K562 (cell line): ENCODE measurements at regions not wholly inside any gene's neighbourhood (a gene's known extent, or its start where the extent isn't known, plus 50 kb on each side); places are given as distances from the start of the nearest gene placed in this dataset.

Source experiments
- JUN ChIP-seq, 2 experiments: sonication (generic) in 1 of 2; formaldehyde crosslinking in 1 of 2; IDR thresholded peaks; 2 replicates each; pipeline versions ENCODE4 v1.6.1 to v1.8.0; 2012 to 2022; ENCODE audit warnings: borderline replicate concordance in 2 of 2, mild to moderate bottlenecking in 2 of 2, improper control_type of control experiment in 1 of 2, low read depth in 1 of 2, low read length in 1 of 2, missing genetic modification reagents in 1 of 2
- PPARD ChIP-seq: fragments of 250-450 bp; sonication (Bioruptor Pico); IDR thresholded peaks from 2 replicates; pipeline ENCODE4 v1.8.0; 2022; ENCODE audit warnings: inconsistent platforms, mild to moderate bottlenecking, moderate library complexity
- TF ChIP-seq, protein P1 (sequence below), 2 experiments: fragments of 450-650 bp in 1 of 2; sonication (generic) in 1 of 2; formaldehyde crosslinking in 1 of 2; IDR thresholded peaks; 2 replicates each; pipeline versions ENCODE4 v1.7.1 to v1.9.0; 2016 to 2022; ENCODE audit warnings: inconsistent platforms in 1 of 2, mild to moderate bottlenecking in 1 of 2, missing genetic modification reagents in 1 of 2
- TF ChIP-seq, protein P2 (sequence below): sonication (generic); formaldehyde crosslinking; IDR thresholded peaks from 2 replicates; pipeline ENCODE4 v1.8.0; 2022; ENCODE audit warnings: mild to moderate bottlenecking, missing genetic modification reagents
- TF ChIP-seq, protein P3 (sequence below): fragments of 250-450 bp; sonication (Bioruptor Pico); IDR thresholded peaks from 2 replicates; pipeline ENCODE4 v1.8.0; 2022; ENCODE audit warnings: inconsistent platforms
- TF ChIP-seq, protein P4 (sequence below): sonication (generic); formaldehyde crosslinking; IDR thresholded peaks from 2 replicates; pipeline ENCODE4 v1.9.0; 2022; ENCODE audit warnings: mild to moderate bottlenecking, missing genetic modification reagents

DNA sequence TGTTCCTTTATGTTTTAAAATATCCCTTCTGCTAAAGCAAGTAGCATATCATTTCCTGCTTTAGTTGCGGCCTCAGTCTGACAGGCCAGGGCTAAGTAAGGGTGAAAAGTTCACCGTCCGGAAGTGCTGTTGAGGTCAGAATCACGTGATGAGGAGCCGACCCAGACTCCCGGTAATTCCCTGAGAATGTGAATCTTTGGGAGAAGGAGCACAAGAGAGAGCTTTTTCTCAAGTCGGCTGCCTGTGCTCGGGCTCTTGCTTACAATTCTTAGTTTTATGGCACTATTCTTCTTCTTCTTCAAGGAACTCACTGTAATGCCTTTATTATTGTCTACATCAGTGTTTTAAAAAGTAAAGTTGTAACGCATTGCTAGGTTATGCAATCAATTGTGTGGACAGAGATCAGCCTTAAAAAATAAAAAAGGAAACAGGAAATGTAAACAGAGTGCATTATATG lies 309.3 kb downstream of the PRL start (continued):
- TF ChIP-seq, protein P1, sequence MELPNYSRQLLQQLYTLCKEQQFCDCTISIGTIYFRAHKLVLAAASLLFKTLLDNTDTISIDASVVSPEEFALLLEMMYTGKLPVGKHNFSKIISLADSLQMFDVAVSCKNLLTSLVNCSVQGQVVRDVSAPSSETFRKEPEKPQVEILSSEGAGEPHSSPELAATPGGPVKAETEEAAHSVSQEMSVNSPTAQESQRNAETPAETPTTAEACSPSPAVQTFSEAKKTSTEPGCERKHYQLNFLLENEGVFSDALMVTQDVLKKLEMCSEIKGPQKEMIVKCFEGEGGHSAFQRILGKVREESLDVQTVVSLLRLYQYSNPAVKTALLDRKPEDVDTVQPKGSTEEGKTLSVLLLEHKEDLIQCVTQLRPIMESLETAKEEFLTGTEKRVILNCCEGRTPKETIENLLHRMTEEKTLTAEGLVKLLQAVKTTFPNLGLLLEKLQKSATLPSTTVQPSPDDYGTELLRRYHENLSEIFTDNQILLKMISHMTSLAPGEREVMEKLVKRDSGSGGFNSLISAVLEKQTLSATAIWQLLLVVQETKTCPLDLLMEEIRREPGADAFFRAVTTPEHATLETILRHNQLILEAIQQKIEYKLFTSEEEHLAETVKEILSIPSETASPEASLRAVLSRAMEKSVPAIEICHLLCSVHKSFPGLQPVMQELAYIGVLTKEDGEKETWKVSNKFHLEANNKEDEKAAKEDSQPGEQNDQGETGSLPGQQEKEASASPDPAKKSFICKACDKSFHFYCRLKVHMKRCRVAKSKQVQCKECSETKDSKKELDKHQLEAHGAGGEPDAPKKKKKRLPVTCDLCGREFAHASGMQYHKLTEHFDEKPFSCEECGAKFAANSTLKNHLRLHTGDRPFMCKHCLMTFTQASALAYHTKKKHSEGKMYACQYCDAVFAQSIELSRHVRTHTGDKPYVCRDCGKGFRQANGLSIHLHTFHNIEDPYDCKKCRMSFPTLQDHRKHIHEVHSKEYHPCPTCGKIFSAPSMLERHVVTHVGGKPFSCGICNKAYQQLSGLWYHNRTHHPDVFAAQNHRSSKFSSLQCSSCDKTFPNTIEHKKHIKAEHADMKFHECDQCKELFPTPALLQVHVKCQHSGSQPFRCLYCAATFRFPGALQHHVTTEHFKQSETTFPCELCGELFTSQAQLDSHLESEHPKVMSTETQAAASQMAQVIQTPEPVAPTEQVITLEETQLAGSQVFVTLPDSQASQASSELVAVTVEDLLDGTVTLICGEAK (IDR thresholded peaks at IDR 0.05), result no peak; the same call in 1 of the 2 replicates
- TF ChIP-seq, protein P1 (CRISPR knock-in tag; IDR thresholded peaks at IDR 0.05), result no peak
- no peak for TF ChIP-seq PPARD (CRISPR knock-in tag)
- TF ChIP-seq, protein P2, sequence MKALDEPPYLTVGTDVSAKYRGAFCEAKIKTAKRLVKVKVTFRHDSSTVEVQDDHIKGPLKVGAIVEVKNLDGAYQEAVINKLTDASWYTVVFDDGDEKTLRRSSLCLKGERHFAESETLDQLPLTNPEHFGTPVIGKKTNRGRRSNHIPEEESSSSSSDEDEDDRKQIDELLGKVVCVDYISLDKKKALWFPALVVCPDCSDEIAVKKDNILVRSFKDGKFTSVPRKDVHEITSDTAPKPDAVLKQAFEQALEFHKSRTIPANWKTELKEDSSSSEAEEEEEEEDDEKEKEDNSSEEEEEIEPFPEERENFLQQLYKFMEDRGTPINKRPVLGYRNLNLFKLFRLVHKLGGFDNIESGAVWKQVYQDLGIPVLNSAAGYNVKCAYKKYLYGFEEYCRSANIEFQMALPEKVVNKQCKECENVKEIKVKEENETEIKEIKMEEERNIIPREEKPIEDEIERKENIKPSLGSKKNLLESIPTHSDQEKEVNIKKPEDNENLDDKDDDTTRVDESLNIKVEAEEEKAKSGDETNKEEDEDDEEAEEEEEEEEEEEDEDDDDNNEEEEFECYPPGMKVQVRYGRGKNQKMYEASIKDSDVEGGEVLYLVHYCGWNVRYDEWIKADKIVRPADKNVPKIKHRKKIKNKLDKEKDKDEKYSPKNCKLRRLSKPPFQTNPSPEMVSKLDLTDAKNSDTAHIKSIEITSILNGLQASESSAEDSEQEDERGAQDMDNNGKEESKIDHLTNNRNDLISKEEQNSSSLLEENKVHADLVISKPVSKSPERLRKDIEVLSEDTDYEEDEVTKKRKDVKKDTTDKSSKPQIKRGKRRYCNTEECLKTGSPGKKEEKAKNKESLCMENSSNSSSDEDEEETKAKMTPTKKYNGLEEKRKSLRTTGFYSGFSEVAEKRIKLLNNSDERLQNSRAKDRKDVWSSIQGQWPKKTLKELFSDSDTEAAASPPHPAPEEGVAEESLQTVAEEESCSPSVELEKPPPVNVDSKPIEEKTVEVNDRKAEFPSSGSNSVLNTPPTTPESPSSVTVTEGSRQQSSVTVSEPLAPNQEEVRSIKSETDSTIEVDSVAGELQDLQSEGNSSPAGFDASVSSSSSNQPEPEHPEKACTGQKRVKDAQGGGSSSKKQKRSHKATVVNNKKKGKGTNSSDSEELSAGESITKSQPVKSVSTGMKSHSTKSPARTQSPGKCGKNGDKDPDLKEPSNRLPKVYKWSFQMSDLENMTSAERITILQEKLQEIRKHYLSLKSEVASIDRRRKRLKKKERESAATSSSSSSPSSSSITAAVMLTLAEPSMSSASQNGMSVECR (CRISPR knock-in tag), result no peak
- TF ChIP-seq, protein P3, sequence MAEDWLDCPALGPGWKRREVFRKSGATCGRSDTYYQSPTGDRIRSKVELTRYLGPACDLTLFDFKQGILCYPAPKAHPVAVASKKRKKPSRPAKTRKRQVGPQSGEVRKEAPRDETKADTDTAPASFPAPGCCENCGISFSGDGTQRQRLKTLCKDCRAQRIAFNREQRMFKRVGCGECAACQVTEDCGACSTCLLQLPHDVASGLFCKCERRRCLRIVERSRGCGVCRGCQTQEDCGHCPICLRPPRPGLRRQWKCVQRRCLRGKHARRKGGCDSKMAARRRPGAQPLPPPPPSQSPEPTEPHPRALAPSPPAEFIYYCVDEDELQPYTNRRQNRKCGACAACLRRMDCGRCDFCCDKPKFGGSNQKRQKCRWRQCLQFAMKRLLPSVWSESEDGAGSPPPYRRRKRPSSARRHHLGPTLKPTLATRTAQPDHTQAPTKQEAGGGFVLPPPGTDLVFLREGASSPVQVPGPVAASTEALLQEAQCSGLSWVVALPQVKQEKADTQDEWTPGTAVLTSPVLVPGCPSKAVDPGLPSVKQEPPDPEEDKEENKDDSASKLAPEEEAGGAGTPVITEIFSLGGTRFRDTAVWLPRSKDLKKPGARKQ (CRISPR knock-in tag), result 0 out of 2 replicates have a peak, but pooled peaks have one; percentile 54
- TF ChIP-seq, protein P4, sequence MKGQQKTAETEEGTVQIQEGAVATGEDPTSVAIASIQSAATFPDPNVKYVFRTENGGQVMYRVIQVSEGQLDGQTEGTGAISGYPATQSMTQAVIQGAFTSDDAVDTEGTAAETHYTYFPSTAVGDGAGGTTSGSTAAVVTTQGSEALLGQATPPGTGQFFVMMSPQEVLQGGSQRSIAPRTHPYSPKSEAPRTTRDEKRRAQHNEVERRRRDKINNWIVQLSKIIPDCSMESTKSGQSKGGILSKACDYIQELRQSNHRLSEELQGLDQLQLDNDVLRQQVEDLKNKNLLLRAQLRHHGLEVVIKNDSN (CRISPR knock-in tag), result peak; percentile 82
- 0 out of 2 replicates have a peak, but pooled peaks have one; percentile 20 for TF ChIP-seq JUN (IDR thresholded peaks at IDR 0.05; ENCODE audit: borderline replicate concordance, low read depth, low read length)
- TF ChIP-seq JUN (CRISPR knock-in tag; IDR thresholded peaks at IDR 0.05; ENCODE audit: borderline replicate concordance), result no peak
